ENCODE measurements at regions not wholly inside any gene's neighbourhood (a gene's known extent, or its start where the extent isn't known, plus 50 kb on each side); places are given as distances from the start of the nearest gene placed in this dataset.

DNA sequence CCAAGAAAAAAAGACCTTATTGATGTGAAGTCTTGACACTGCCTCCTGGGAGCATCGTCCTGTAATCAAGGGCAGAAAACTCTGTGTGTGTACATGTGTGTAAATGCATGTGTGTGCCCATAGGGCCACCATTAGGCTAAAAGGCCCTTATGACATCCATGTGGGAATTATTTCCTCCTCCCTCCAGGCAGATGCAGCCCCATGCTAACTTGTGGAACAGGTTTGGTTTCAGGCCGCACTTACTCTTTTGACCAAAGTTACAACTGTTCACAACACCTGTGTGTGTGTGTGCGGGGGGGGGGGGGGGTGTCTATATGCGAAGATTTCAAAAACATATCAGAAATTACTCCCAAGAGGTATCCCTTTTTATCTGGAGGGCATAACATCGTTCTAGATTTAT lies 87.4 kb upstream of the SLC14A2 start:
- TF ChIP-seq TCF7L2 (IDR thresholded peaks at IDR 0.05; ENCODE audit: low read depth, low read length) = no peak
- TF ChIP-seq, protein P1, sequence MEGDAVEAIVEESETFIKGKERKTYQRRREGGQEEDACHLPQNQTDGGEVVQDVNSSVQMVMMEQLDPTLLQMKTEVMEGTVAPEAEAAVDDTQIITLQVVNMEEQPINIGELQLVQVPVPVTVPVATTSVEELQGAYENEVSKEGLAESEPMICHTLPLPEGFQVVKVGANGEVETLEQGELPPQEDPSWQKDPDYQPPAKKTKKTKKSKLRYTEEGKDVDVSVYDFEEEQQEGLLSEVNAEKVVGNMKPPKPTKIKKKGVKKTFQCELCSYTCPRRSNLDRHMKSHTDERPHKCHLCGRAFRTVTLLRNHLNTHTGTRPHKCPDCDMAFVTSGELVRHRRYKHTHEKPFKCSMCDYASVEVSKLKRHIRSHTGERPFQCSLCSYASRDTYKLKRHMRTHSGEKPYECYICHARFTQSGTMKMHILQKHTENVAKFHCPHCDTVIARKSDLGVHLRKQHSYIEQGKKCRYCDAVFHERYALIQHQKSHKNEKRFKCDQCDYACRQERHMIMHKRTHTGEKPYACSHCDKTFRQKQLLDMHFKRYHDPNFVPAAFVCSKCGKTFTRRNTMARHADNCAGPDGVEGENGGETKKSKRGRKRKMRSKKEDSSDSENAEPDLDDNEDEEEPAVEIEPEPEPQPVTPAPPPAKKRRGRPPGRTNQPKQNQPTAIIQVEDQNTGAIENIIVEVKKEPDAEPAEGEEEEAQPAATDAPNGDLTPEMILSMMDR (IDR thresholded peaks at IDR 0.05) = no peak

Data from Panc1 (cell line).